DND-41 (cell line): ENCODE measurements at regions not wholly inside any gene's neighbourhood (a gene's known extent, or its start where the extent isn't known, plus 50 kb on each side); places are given as distances from the start of the nearest gene placed in this dataset.
"Not testable (repeated sequence)": the region's sequence is repeated elsewhere in the genome, so short reads cannot be mapped to it uniquely, and the experiment has no call there.

ENCODE experiments used
- ATAC-seq: fragments of 200-7000 bp; cut with Tn5 transposase; 3 replicates; pipeline ENCODE4 v1.9.1; 2021; ENCODE audit warnings: low read depth; ENCODE audit not compliant: insufficient read depth
- DNase-seq: peaks from one replicate; pipeline ENCODE4 v3.0.0-alpha.2; 2020
- H2AFZ ChIP-seq: 2 replicates; pipeline ENCODE4 v1.6.0; 2012; ENCODE audit warnings: low read depth, low read length
- H3K27ac ChIP-seq: 2 replicates; pipeline ENCODE4 v1.5.1; 2012; ENCODE audit warnings: low read length, inconsistent platforms
- H3K27me3 ChIP-seq: fragments of 200-600 bp; sonication (generic); 2 replicates; pipeline ENCODE4 v1.6.0; 2012; ENCODE audit warnings: low read length, mild to moderate bottlenecking, inconsistent platforms; ENCODE audit not compliant: insufficient read depth, poor library complexity
- H3K36me3 ChIP-seq: 2 replicates; pipeline ENCODE4 v1.5.1; 2012; ENCODE audit warnings: low read length, inconsistent platforms; ENCODE audit not compliant: insufficient read depth
- H3K4me1 ChIP-seq: 2 replicates; pipeline ENCODE4 v1.5.1; 2012; ENCODE audit warnings: mild to moderate bottlenecking, low read length; ENCODE audit not compliant: insufficient read depth
- H3K4me2 ChIP-seq: 2 replicates; pipeline ENCODE4 v1.6.0; 2012; ENCODE audit warnings: mild to moderate bottlenecking, moderate library complexity, low read length, inconsistent platforms; ENCODE audit not compliant: insufficient read depth
- H3K4me3 ChIP-seq, 2 experiments: fragments of 200-600 bp in 1 of 2; shearing (Covaris generic) in 1 of 2; 2 replicates each; pipeline ENCODE4 v1.5.1; 2012 to 2016; ENCODE audit warnings: inconsistent platforms in 2 of 2, low read length in 2 of 2, mild to moderate bottlenecking in 2 of 2, low read depth in 1 of 2, moderate library complexity in 1 of 2
- H3K79me2 ChIP-seq: 2 replicates; pipeline ENCODE4 v1.6.0; 2012; ENCODE audit warnings: low read length, inconsistent platforms; ENCODE audit not compliant: insufficient read depth
- H3K9ac ChIP-seq: 2 replicates; pipeline ENCODE4 v1.6.0; 2012; ENCODE audit warnings: low read depth, mild to moderate bottlenecking, inconsistent platforms, low read length, moderate library complexity
- H3K9me3 ChIP-seq: 2 replicates; pipeline ENCODE4 v1.5.1; 2012; ENCODE audit warnings: low read length, moderate library complexity, mild to moderate bottlenecking, inconsistent platforms; ENCODE audit not compliant: insufficient read depth, severe bottlenecking
- H4K20me1 ChIP-seq: 2 replicates; pipeline ENCODE4 v1.6.0; 2012; ENCODE audit warnings: low read length; ENCODE audit not compliant: insufficient read depth

GRCh38 chr7:65633587-65634404 lies 239.1 kb upstream of the VKORC1L1 start:
- H3K27me3 ChIP-seq, H3K4me2 ChIP-seq, H3K4me3 ChIP-seq, H3K27ac ChIP-seq, DNase-seq, H3K4me1 ChIP-seq, H3K36me3 ChIP-seq, H3K9ac ChIP-seq, H4K20me1 ChIP-seq, H2AFZ ChIP-seq, ATAC-seq, H3K9me3 ChIP-seq, H3K79me2 ChIP-seq: not testable (repeated sequence)

DNA sequence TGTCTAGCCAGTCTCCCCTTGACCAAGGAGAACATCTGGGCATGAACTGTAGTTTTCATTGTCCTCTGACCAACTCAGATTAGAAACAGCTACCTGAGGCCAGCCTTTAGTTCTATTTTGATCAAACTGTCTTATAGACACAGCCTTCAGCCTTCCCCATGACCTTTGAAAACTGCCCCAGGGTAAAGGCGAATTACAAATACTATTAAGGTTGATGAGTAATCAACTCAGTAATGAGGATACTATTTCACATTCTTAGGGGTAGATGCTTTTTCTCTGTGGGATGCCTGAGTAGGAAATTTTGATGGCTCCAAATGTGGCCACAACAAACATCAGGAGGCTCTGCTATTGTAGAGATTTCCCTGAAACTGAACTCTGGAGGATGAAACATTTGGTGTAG lies 234.0 kb upstream of the VKORC1L1 start:
- not testable (repeated sequence) for H2AFZ ChIP-seq, H3K27me3 ChIP-seq, DNase-seq, H3K27ac ChIP-seq, H3K4me1 ChIP-seq, H3K4me2 ChIP-seq, H3K79me2 ChIP-seq, ATAC-seq, H3K9ac ChIP-seq, H3K9me3 ChIP-seq, H3K4me3 ChIP-seq, H3K36me3 ChIP-seq, H4K20me1 ChIP-seq

GRCh38 chr7:65639717-65640116 lies 233.2 kb upstream of the VKORC1L1 start:
- not testable (repeated sequence) for ATAC-seq

GRCh38 chr7:65643498-65643897 lies 229.4 kb upstream of the VKORC1L1 start:
- H2AFZ ChIP-seq, H3K79me2 ChIP-seq, H4K20me1 ChIP-seq, H3K27ac ChIP-seq, ATAC-seq, H3K27me3 ChIP-seq, H3K4me3 ChIP-seq, H3K36me3 ChIP-seq, H3K9ac ChIP-seq, H3K4me2 ChIP-seq, H3K4me1 ChIP-seq, DNase-seq, H3K9me3 ChIP-seq: not testable (repeated sequence)

More at GRCh38 chr7:65639717-65640116, 233.2 kb upstream of the VKORC1L1 start:
- H4K20me1 ChIP-seq, H3K4me2 ChIP-seq, DNase-seq, H3K4me1 ChIP-seq, H3K27me3 ChIP-seq, H2AFZ ChIP-seq, H3K4me3 ChIP-seq, H3K36me3 ChIP-seq, H3K79me2 ChIP-seq, H3K27ac ChIP-seq, H3K9ac ChIP-seq, H3K9me3 ChIP-seq: not testable (repeated sequence)

DNA sequence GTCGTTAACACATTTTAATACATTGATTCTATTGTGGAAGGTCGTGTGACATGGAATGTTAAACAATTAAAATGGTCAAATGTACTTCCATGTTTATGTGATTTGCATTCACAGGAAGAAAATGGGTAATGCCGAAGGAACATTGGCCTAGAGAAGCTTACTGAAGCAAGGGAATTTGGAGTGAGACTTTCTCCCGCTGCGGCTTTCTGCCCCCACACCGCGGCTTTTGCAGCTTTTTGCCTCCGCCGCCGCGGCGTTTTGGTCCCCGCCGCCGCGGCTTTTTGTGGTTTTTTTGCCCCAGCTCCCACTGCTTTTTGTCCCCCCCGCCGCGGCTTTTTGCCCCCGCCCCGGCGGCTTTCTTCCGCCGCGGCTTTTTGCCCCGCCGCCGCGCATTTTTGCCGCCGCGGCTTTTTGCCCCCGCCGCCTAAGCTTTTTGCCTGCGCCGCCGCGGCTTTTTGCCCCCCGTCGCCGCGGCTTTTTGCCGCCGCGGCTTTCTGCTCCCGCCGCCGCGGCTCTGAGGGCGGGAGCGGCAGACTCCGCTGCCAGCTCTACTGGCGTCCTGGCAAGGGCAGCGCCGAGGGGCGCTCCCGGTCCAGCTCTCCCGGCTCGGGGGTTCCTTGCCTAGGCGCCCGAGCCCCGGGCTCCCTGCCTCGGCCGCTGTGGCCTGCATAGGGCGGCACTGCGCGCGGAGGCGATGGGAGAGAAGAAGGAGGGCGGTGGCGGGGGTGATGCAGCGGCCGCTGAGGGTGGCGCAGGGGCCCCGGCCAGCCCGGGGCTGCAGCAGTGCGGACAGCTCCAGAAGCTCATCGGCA lies 225.5 kb upstream of the VKORC1L1 start:
- not testable (repeated sequence) for H3K36me3 ChIP-seq, H3K9me3 ChIP-seq, H3K27me3 ChIP-seq, H3K27ac ChIP-seq, H4K20me1 ChIP-seq, H3K4me3 ChIP-seq, H2AFZ ChIP-seq, H3K4me2 ChIP-seq, H3K4me1 ChIP-seq, DNase-seq, H3K79me2 ChIP-seq, H3K9ac ChIP-seq
- ATAC-seq, result peak; percentile 62

DNA sequence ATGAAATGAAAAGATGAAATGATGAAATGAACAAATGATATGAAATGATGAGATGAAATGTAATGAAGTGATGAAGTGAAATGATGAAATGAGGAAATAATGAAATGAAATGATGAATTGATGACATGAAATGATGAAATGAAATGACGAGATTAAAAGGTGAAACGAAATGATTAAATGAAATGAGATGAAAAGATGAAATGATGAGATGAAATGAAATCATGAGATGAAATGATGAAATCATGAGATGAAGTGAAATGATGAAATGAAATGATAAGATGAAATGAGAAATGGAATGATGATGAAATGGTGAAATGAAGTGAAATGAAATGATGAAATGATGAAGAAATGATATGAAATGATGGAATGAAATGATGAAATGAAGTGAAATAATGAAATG lies 221.7 kb upstream of the VKORC1L1 start:
- H3K79me2 ChIP-seq, H3K4me3 ChIP-seq, H3K36me3 ChIP-seq, DNase-seq, H4K20me1 ChIP-seq, H3K4me1 ChIP-seq, H3K9me3 ChIP-seq, ATAC-seq, H3K27me3 ChIP-seq, H3K27ac ChIP-seq, H2AFZ ChIP-seq, H3K4me2 ChIP-seq, H3K9ac ChIP-seq: not testable (repeated sequence)

DNA sequence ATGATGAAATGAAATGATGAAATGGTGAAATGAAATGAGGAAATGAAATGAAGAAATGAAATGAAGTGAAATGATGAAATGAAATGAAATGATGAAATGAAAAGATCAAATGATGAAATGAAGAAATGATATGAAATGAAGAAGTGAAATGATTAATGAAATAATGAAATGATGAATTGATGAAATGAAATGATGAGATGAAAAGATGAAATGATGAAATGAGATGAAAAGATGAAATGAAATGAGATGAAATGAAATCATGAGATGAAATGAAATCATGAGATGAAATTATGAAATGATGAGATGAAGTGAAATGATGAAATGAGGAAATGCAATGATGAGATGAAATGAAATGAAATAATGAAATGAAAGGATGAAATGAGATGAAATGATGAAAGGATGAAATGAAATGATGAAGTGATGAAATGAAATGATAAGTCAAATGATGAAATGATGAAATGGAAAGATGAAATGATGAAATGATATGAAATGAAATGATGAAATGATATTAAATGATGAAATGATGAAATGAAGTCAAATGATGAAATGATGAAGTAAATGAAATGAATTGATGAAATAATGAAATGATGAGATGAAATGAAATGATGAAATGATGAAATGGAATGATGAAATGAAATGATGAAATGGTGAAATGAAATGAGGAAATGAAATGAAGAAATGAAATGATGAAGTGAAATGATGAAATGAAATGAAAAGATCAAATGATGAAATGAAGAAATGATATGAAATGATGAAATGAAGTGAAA lies 220.9 kb upstream of the VKORC1L1 start:
- not testable (repeated sequence) for H3K79me2 ChIP-seq, ATAC-seq, DNase-seq, H3K4me1 ChIP-seq, H3K4me3 ChIP-seq, H3K4me2 ChIP-seq, H2AFZ ChIP-seq, H3K9ac ChIP-seq, H3K27me3 ChIP-seq, H3K27ac ChIP-seq, H3K9me3 ChIP-seq, H3K36me3 ChIP-seq, H4K20me1 ChIP-seq
